ENCODE measurements at regions not wholly inside any gene's neighbourhood (a gene's known extent, or its start where the extent isn't known, plus 50 kb on each side); places are given as distances from the start of the nearest gene placed in this dataset.
"Not testable (repeated sequence)": the region's sequence is repeated elsewhere in the genome, so short reads cannot be mapped to it uniquely, and the experiment has no call there.

DNA sequence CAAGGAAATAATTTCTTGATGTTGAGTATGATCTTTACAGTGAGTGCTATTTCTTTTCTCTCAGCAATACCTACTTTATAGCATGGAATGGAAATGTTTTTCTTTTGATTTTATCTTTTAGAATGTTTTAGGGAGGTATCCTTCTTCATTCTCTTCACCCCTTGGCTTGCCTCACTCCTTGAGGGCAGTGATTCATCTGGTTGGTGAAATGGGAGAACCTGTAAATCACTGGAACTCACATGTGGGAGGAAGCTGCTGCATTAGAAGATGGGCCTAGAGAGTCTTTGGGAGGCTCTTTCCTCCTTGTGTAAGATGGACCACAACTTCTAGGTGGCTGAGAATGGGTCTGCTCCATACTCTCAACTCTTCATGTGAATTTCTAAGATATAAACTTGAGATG lies 244.8 kb upstream of the SYNCRIP start:
- Mint-ChIP-seq H3K9me3 (no peaks in the 10 kb centered on the region), H3K27ac (no peak overlapping the region), H3K4me3 (no peak overlapping the region), H3K27me3 (ENCODE audit: low read depth) (peaks cover 3% of the 10 kb centered on the region), H3K36me3 (ENCODE audit: low read depth) (no peaks in the 10 kb centered on the region), H3K4me1 (ENCODE audit: low read depth) (no peaks in the 10 kb centered on the region)

DNA sequence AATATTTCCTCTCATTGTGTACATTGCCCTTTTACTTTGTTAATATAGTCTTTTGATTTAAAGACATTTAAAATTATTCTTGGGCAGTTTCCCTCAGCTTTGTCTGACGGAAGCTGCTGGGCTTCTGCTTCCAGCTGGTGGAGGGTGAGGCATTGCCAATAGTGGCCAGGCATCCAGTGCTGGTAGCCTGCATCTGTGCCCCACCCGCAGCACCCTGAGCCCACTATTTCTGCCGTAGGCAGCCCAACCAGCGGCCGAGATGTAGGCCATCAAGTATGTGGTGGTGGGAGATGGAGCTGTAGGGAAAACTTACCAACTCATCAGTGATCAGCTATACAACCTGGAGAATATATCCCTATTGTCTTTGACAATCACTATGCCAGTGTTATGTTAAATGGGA lies 226.0 kb upstream of the SYNCRIP start:
- H3K36me3 Mint-ChIP-seq (ENCODE audit: low read depth), result no peaks in the 10 kb centered on the region
- no peaks in the 10 kb centered on the region for H3K9me3 Mint-ChIP-seq
- no peaks in the 10 kb centered on the region for H3K4me1 Mint-ChIP-seq (ENCODE audit: low read depth)
- no peaks in the 10 kb centered on the region for H3K27me3 Mint-ChIP-seq (ENCODE audit: low read depth)
- H3K4me3 Mint-ChIP-seq, result no peak overlapping the region
- H3K27ac Mint-ChIP-seq, result no peak overlapping the region

DNA sequence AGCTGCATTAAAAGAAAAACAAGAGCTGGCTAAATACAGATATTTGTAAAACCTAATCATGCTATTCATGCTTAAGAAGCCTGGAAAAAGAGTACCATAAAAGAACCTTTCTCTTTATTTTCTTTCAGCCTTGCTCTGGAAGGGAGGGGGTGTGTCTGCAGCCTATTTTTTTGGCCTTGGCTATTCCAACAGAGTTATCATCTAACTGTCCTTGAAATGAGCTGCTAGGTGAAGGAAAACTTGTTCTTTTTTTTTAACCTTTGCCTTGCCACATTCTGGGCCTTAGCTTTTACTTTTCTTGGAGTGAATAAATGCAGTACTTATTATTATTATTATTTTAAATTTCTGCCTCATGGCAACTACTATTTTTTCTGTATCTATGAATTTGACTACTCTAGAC lies 224.9 kb upstream of the SYNCRIP start:
- Mint-ChIP-seq H3K4me1 (ENCODE audit: low read depth) (no peaks in the 10 kb centered on the region), H3K36me3 (ENCODE audit: low read depth) (no peaks in the 10 kb centered on the region), H3K27me3 (ENCODE audit: low read depth) (no peaks in the 10 kb centered on the region), H3K27ac (no peak overlapping the region), H3K9me3 (no peaks in the 10 kb centered on the region), H3K4me3 (no peak overlapping the region)

DNA sequence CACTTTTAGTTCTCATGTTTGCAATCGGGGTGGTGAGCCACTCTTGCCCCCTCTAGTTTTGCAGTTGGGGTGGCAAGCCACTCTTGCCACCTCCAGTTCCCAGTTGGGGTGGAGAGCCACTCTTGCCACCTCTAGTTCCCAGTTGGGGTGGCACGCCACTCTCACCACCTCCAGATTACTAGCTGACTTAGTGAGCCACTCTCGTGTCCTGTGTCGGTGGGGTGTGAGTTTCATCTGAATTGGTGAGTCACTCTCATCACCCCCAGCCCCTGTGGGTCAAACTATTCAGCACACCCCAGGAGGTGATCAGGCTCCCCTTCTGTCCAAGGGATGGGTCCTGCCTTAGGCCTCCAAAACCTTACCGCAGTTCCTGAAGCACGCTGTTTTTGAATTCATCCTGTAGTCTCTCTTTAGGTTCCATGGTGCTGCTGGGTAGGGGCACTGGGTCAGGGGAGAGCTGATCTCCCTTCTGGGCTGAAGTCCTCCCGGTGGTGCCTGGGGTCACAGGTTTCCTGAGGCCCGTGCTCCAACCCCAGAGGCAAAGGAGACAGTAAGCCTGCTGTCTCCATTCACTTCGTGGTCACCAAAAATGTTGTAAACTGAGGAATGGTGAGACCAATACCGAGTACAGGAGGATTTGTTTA lies 224.2 kb upstream of the SYNCRIP start:
- no peaks in the 10 kb centered on the region for H3K9me3 Mint-ChIP-seq
- H3K27me3 Mint-ChIP-seq (ENCODE audit: low read depth), result no peaks in the 10 kb centered on the region
- no peaks in the 10 kb centered on the region for H3K36me3 Mint-ChIP-seq (ENCODE audit: low read depth)
- no peak overlapping the region for H3K27ac Mint-ChIP-seq
- H3K4me1 Mint-ChIP-seq (ENCODE audit: low read depth), result no peaks in the 10 kb centered on the region
- H3K4me3 Mint-ChIP-seq, result no peak overlapping the region

DNA sequence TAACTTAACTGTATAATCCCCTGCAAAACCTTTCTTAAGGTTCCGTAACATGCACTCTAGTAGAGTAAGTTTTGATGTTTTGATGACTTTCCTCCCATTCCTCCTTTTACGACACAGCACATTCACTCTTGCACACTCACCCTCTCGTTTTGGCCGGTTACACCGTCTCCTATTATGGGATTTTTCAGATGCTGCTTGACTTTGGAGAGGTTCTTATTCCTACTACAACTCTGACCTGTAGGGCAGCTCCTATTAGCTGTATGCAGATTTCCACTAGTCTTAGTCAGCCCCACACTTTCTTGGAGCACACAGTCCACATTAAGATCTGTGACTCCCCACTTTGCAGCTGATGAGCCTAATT lies 223.7 kb upstream of the SYNCRIP start:
- Mint-ChIP-seq H3K27ac (no peak overlapping the region), H3K27me3 (ENCODE audit: low read depth) (no peaks in the 10 kb centered on the region), H3K9me3 (no peaks in the 10 kb centered on the region), H3K4me1 (ENCODE audit: low read depth) (no peaks in the 10 kb centered on the region), H3K4me3 (no peak overlapping the region), H3K36me3 (ENCODE audit: low read depth) (no peaks in the 10 kb centered on the region)

DNA sequence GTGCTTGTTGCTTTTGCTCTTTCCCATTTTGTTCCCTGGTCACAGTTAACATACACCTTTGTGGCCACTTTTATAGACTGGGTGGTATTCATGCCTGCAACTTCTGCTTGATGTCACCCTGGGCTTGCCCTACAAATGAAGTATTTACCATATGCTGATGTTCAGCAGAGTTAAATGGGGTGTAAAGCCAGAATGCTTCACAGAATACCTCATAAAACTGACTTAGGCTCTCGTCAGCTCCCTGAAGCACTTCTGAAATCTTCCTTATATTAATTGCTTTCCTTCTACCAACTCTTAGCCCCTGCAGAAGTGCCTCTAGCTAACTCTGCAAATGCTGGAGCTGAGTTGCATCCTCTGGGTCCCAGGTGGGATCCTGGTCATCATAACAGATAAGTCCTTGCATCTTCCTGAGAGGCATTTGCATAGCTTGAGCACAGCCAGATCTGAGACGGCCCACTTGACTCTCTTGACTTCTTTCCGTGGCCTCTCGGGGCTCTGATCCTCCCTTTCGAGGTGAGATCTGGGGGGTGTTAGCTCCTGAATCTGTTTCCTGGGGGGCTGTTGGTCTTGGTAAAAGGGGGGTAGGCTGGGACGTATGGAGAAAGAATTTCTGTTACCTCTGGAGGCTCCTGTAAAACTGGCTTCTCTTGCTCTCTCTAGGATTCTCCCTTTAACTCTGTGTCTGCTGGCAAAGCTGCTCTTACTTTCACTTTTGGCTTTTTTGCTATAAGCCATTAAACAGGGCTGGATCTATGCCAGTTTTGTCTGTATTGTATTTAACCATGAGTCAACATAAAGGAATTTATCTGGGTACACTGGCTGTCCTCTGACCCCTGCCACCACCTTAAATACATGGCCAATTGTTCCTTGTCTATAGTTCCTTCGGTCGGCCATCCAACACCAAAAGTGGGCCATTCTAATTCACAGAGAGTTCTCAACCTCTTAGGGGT lies 223.0 kb upstream of the SYNCRIP start:
- no peaks in the 10 kb centered on the region for H3K36me3 Mint-ChIP-seq (ENCODE audit: low read depth)
- H3K4me1 Mint-ChIP-seq (ENCODE audit: low read depth), result no peaks in the 10 kb centered on the region
- no peaks in the 10 kb centered on the region for H3K9me3 Mint-ChIP-seq
- H3K27ac Mint-ChIP-seq, result no peak overlapping the region
- no peaks in the 10 kb centered on the region for H3K27me3 Mint-ChIP-seq (ENCODE audit: low read depth)
- H3K4me3 Mint-ChIP-seq, result no peak overlapping the region

DNA sequence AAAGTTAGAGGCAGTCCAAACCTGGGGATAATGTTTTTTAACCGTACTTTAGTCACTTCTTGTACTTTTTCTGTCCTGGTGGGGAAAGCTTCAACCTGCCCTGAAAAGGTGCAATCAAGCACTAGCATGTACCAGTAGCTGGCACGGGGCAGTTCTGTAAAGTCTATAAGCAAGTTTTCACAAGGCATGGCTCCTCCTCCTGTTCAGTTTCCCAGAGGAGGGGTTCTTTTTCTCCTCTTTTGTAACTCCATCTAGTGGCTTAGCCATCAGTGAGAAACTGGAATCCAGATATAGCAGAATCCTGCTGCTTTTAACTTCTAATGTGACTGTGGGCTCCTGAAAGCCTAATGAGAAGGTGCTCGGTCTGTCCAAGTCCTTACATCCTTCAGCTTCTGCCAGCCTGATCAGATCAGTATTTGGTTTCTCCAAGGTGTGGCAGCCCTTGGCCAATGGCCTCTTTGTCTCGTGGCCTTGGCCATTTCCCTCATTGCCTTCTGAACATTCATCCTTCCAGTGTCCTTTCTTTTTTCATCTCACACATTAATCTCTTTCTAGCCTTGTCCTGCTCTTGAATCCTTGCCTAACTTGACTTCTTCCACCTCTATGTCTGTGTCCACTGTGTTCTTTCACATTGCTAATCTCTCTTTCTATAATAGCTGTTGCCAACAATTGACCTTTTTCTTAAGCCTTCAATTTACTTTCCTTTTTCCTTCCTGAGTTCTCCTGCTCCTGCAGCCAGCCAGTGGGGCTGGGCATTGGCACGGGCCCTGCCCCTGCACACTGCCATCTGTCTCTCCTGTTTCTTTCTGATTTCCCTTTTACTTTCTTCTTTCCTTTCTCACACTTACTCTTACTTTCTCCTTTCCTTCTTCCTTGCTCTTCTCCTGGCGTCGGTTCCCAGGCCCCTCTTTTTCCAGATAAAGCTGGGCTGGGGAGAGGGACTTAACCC lies 222.0 kb upstream of the SYNCRIP start:
- no peaks in the 10 kb centered on the region for H3K9me3 Mint-ChIP-seq
- no peak overlapping the region for H3K27ac Mint-ChIP-seq
- H3K4me3 Mint-ChIP-seq, result no peak overlapping the region
- no peaks in the 10 kb centered on the region for H3K36me3 Mint-ChIP-seq (ENCODE audit: low read depth)
- H3K27me3 Mint-ChIP-seq (ENCODE audit: low read depth), result no peaks in the 10 kb centered on the region
- H3K4me1 Mint-ChIP-seq (ENCODE audit: low read depth), result no peaks in the 10 kb centered on the region

DNA sequence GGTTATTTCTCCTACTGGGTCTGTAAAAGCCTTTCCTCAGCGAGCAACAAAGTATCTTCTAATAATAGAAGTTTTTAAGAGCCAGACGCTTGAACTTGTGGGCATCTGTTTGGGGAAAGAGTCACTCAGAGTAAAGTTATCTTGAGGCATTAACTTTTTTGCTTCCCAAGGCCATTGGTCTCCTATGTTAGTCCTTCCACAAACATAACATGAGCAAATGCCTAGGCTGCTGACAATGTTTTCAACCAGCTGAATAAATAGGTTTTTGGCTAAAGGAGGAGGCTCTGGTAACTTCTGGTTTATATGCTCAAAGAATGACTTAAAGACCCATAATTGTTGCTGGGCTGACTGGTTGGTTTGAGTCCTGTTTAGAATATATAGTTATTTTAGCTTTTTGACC lies 213.5 kb upstream of the SYNCRIP start:
- H3K9me3 Mint-ChIP-seq, result no peaks in the 10 kb centered on the region
- no peak overlapping the region for H3K4me3 Mint-ChIP-seq
- H3K27me3 Mint-ChIP-seq (ENCODE audit: low read depth), result no peaks in the 10 kb centered on the region
- H3K27ac Mint-ChIP-seq, result no peak overlapping the region
- no peaks in the 10 kb centered on the region for H3K36me3 Mint-ChIP-seq (ENCODE audit: low read depth)
- no peaks in the 10 kb centered on the region for H3K4me1 Mint-ChIP-seq (ENCODE audit: low read depth)

DNA sequence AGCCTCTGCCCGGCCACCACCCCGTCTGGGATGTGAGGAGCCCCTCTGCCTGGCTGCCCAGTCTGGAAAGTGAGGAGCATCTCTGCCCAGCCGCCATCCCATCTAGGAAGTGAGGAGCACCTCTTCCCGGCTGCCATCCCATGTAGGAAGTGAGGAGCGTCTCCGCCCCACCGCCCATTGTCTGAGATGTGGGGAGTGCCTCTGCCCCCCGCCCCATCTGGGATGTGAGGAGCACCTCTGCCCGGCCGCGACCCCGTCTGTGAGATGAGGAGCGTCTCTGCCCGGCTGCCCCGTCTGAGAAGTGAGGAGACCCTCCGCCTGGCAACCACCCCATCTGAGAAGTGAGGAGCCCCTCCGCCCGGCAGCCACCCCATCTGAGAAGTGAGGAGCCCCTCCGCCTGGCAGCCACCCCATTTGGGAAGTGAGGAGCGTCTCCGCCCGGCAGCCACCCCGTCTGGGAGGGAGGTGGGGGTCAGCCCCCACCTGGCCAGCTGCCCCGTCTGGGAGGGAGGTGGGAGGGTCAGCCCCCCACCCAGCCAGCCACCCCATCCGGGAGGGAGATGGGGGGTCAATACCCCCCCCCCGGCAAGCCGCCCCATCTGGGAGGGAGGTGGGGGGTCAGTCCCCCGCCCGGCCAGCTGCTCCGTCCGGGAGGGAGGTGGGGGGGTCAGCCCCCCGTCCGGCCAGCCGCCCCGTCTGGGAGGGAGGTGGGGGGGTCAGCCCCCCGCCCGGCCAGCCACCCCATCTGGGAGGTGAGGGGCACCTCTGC lies 195.8 kb upstream of the SYNCRIP start:
- H3K36me3 Mint-ChIP-seq (ENCODE audit: low read depth); H3K27me3 Mint-ChIP-seq (ENCODE audit: low read depth); H3K4me3 Mint-ChIP-seq: not testable (repeated sequence)

DNA sequence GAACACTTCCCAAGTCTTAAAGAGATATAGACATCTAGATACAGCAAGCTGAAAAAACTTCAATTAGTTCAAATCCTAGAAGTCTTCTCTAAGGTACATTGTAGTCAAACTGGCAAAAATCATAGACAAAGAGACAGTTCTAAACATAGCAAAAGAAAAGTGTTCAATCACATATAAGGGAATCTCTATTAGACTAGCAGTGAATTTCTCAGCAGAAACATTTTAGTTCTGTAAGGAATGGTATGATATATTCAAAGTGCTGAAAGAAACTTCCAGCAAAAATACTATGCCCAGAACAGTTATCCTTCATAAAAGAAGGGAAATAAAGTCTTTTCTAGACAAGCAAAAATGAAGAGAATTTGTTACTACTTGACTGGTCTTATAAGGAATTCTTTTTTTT lies 186.3 kb upstream of the SYNCRIP start:
- Mint-ChIP-seq H3K4me1 (ENCODE audit: low read depth) (no peaks in the 10 kb centered on the region), H3K36me3 (ENCODE audit: low read depth) (no peaks in the 10 kb centered on the region), H3K27ac (no peak overlapping the region), H3K4me3 (no peak overlapping the region), H3K9me3 (peaks cover 28% of the 10 kb centered on the region), H3K27me3 (ENCODE audit: low read depth) (no peaks in the 10 kb centered on the region)

More for the DNA sequence above, 195.8 kb upstream of the SYNCRIP start:
- not testable (repeated sequence) for H3K27ac Mint-ChIP-seq; H3K4me1 Mint-ChIP-seq (ENCODE audit: low read depth)
- H3K9me3 Mint-ChIP-seq, result peaks cover 13% of the 10 kb centered on the region

DNA sequence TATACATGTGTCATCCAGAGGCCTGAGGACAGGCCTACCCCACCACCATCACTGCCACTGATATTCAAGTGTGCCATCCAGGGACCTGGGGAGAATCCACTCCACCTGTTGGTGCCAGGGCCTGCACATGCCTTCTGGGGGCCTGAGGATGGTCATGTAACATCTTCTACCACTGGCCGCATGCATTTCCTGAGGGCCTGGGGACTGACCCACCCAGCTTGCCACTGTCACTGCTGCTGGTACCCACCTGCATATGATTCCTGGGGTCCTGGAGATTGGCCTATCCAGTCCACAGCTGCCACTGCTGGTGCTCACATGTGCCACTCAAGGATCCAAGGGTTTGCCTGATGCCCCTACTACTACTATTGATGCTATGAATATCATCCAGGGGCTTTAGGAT lies 184.3 kb upstream of the SYNCRIP start:
- Mint-ChIP-seq H3K4me1 (ENCODE audit: low read depth) (no peaks in the 10 kb centered on the region), H3K27me3 (ENCODE audit: low read depth) (no peaks in the 10 kb centered on the region), H3K9me3 (peaks cover 38% of the 10 kb centered on the region), H3K4me3 (no peak overlapping the region), H3K36me3 (ENCODE audit: low read depth) (no peaks in the 10 kb centered on the region), H3K27ac (no peak overlapping the region)

DNA sequence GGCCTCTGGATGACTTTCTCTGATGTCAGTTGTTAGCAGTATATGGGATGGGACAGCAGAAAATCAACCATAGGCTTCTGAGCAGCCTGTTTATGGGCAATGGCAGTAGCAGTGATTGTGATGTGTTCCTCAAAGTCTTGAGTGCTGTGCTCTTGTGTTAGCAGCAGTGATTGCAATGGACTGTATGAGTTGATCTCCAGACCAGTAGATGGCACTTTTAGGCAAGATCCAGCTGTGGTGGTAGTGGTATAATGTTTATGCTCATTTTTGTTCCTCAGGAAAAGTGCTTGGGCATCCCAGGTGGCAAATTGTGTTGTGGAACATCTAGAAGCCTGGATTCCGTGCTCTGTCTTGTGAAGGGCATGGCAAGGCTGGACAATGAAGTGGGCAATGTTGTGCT lies 181.6 kb upstream of the SYNCRIP start:
- H3K4me3 Mint-ChIP-seq, result no peak overlapping the region
- no peaks in the 10 kb centered on the region for H3K36me3 Mint-ChIP-seq (ENCODE audit: low read depth)
- no peak overlapping the region for H3K27ac Mint-ChIP-seq
- H3K9me3 Mint-ChIP-seq, result peaks cover 38% of the 10 kb centered on the region
- no peaks in the 10 kb centered on the region for H3K27me3 Mint-ChIP-seq (ENCODE audit: low read depth)
- no peaks in the 10 kb centered on the region for H3K4me1 Mint-ChIP-seq (ENCODE audit: low read depth)

DNA sequence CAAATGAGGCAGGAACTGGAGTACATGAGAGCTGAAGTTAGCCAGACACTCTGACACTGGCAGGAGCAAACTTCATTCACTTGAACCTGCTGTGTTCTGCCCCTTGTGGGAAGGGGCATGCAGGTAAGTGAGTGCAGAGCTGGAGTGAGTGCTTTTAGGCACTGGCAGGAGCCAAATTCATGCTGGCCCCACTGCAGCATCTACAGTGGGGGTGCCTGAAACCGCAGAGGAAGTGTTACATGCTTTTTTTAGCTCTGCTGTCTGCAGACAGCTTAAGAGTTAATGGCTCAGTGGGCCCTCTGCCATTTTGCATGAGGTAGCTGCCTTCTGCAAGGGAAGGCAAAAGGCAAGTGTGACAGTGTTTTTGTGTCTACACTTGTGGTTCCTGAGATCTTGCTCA lies 167.9 kb upstream of the SYNCRIP start:
- H3K4me1 Mint-ChIP-seq (ENCODE audit: low read depth), result no peaks in the 10 kb centered on the region
- no peaks in the 10 kb centered on the region for H3K36me3 Mint-ChIP-seq (ENCODE audit: low read depth)
- no peak overlapping the region for H3K27ac Mint-ChIP-seq
- no peaks in the 10 kb centered on the region for H3K27me3 Mint-ChIP-seq (ENCODE audit: low read depth)
- peaks cover 24% of the 10 kb centered on the region for H3K9me3 Mint-ChIP-seq
- H3K4me3 Mint-ChIP-seq, result no peak overlapping the region

DNA sequence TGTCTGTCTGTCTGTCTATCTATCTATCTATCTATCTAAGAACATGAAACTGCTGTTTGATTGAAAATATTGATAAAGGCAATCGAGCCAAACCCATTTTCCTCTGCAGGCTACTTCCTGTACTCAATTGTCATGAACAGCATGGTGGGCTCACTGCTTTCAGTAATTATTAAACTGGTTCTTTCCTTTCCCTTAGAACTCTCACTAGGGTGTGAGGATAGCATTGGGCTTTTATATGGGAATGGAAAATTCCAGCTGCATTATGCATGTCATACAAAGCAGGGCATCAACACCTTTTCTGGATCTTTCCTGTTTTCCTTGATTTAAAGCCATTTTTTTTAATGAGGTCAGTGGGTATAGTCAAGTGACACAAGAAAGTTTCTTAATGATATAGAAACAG lies 161.0 kb upstream of the SYNCRIP start:
- Mint-ChIP-seq H3K9me3 (peaks cover 4% of the 10 kb centered on the region), H3K4me1 (ENCODE audit: low read depth) (no peaks in the 10 kb centered on the region), H3K36me3 (ENCODE audit: low read depth) (no peaks in the 10 kb centered on the region)

More for the DNA sequence above, 161.0 kb upstream of the SYNCRIP start:
- no peak overlapping the region for H3K4me3 Mint-ChIP-seq
- no peaks in the 10 kb centered on the region for H3K27me3 Mint-ChIP-seq (ENCODE audit: low read depth)
- no peak overlapping the region for H3K27ac Mint-ChIP-seq

Data from T-helper 1 cell treated with Interleukin-12 subunit alpha and Interleukin-12 subunit beta and Interleukin-4 antibody, amounts not matched to agents 30 μg/mL and 1 μg/mL, for 36 hours (primary cell).